ENCODE measurements at regions not wholly inside any gene's neighbourhood (a gene's known extent, or its start where the extent isn't known, plus 50 kb on each side); places are given as distances from the start of the nearest gene placed in this dataset.

GRCh38 chr2:88345842-88346241 lies 106.7 kb downstream of the FOXI3 start:
- no peak overlapping the region for H3K27ac ChIP-seq (ENCODE audit: control insufficient read depth, insufficient read depth)
- DNase-seq (ENCODE audit: low read depth, low spot score) = no peak
- H2AFZ ChIP-seq (ENCODE audit: control insufficient read depth, low read depth, low read length) = no peak overlapping the region
- CTCF ChIA-PET = no interaction called here
- no peaks in the 10 kb centered on the region for H3K79me2 ChIP-seq (ENCODE audit: control insufficient read depth, insufficient read depth, low read length)
- H3K4me1 ChIP-seq (ENCODE audit: control insufficient read depth, insufficient read depth, low read length) = no peaks in the 10 kb centered on the region
- H4K20me1 ChIP-seq (ENCODE audit: control insufficient read depth, insufficient read depth) = no peaks in the 10 kb centered on the region
- no peak for ATAC-seq
- TF ChIP-seq EGR1 (IDR thresholded peaks at IDR 0.05; ENCODE audit: borderline replicate concordance in 1 of 2, low read depth in 2 of 2, low read length in 2 of 2) (no peak), CBFB (IDR thresholded peaks at IDR 0.05; ENCODE audit: low read depth) (no peak), ZNF217 (IDR thresholded peaks at IDR 0.05) (no peak), ATF3 (IDR thresholded peaks at IDR 0.05; ENCODE audit: borderline replicate concordance, extremely low read depth, low read depth, low read length) (no peak), TAF1 (IDR thresholded peaks at IDR 0.05; ENCODE audit: borderline replicate concordance, low read depth, low read length) (no peak), MYC (IDR thresholded peaks at IDR 0.05; ENCODE audit: insufficient read depth, insufficient read length, insufficient replicate concordance, low read length, severe bottlenecking) (no peak), SIN3A (IDR thresholded peaks at IDR 0.05; ENCODE audit: low read depth, low read length) (no peak), FOXK2 (IDR thresholded peaks at IDR 0.05) (no peak), EZH2 (IDR thresholded peaks at IDR 0.05; ENCODE audit: borderline replicate concordance, control insufficient read depth, low read depth, low read length) (no peak), POU2F2 (IDR thresholded peaks at IDR 0.05; ENCODE audit: borderline replicate concordance, low read depth, low read length) (no peak)
- TF ChIP-seq, protein P1, sequence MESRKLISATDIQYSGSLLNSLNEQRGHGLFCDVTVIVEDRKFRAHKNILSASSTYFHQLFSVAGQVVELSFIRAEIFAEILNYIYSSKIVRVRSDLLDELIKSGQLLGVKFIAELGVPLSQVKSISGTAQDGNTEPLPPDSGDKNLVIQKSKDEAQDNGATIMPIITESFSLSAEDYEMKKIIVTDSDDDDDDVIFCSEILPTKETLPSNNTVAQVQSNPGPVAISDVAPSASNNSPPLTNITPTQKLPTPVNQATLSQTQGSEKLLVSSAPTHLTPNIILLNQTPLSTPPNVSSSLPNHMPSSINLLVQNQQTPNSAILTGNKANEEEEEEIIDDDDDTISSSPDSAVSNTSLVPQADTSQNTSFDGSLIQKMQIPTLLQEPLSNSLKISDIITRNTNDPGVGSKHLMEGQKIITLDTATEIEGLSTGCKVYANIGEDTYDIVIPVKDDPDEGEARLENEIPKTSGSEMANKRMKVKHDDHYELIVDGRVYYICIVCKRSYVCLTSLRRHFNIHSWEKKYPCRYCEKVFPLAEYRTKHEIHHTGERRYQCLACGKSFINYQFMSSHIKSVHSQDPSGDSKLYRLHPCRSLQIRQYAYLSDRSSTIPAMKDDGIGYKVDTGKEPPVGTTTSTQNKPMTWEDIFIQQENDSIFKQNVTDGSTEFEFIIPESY (IDR thresholded peaks at IDR 0.05) = no peak
- TF ChIP-seq, protein P2, sequence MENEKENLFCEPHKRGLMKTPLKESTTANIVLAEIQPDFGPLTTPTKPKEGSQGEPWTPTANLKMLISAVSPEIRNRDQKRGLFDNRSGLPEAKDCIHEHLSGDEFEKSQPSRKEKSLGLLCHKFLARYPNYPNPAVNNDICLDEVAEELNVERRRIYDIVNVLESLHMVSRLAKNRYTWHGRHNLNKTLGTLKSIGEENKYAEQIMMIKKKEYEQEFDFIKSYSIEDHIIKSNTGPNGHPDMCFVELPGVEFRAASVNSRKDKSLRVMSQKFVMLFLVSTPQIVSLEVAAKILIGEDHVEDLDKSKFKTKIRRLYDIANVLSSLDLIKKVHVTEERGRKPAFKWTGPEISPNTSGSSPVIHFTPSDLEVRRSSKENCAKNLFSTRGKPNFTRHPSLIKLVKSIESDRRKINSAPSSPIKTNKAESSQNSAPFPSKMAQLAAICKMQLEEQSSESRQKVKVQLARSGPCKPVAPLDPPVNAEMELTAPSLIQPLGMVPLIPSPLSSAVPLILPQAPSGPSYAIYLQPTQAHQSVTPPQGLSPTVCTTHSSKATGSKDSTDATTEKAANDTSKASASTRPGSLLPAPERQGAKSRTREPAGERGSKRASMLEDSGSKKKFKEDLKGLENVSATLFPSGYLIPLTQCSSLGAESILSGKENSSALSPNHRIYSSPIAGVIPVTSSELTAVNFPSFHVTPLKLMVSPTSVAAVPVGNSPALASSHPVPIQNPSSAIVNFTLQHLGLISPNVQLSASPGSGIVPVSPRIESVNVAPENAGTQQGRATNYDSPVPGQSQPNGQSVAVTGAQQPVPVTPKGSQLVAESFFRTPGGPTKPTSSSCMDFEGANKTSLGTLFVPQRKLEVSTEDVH (IDR thresholded peaks at IDR 0.05; ENCODE audit: low read depth, partially characterized antibody) = no peak
- TF ChIP-seq, protein P3, sequence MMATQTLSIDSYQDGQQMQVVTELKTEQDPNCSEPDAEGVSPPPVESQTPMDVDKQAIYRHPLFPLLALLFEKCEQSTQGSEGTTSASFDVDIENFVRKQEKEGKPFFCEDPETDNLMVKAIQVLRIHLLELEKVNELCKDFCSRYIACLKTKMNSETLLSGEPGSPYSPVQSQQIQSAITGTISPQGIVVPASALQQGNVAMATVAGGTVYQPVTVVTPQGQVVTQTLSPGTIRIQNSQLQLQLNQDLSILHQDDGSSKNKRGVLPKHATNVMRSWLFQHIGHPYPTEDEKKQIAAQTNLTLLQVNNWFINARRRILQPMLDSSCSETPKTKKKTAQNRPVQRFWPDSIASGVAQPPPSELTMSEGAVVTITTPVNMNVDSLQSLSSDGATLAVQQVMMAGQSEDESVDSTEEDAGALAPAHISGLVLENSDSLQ (IDR thresholded peaks at IDR 0.05) = no peak
- in situ Hi-C loops (cut with MboI) = no loop called here
- intact Hi-C loops (cut with micrococcal nuclease; ENCODE audit: unreplicated experiment) = no loop called here
- FAIRE-seq = no peak
- RAD21 ChIA-PET (ENCODE audit: unreplicated experiment) = no interaction called here
- no peak overlapping the region for H3K9ac ChIP-seq (ENCODE audit: control insufficient read depth, insufficient read depth, low read length)
- no peaks in the 10 kb centered on the region for H3K36me3 ChIP-seq (ENCODE audit: control insufficient read depth in 2 of 2, insufficient read depth in 2 of 2, low read length in 1 of 2)
- H3K4me3 ChIP-seq = no peak overlapping the region
- WGBS (ENCODE audit: insufficient coverage, insufficient replicate concordance, low lambda C conversion rate, missing lambda C conversion rate) = 45% methylated on average over 6 of the region's 6 CpGs
- POLR2A ChIA-PET = no interaction called here
- SMC1A ChIA-PET (ENCODE audit: uncharacterized antibody, unreplicated experiment) = no interaction called here
- no peak overlapping the region for H3K4me2 ChIP-seq (ENCODE audit: control insufficient read depth, insufficient read depth)
- BruUV-seq (replicated peaks) = no TSS peak
- H3K27me3 ChIP-seq (replicated peaks in 1 of 2; ENCODE audit: control insufficient read depth in 2 of 2, insufficient read depth in 2 of 2, low read length in 1 of 2) = no peaks in the 10 kb centered on the region
- no peaks in the 10 kb centered on the region for H3K9me3 ChIP-seq (replicated peaks; ENCODE audit: control insufficient read depth, insufficient read depth, low read length)
